Activated CD4-positive, CD25-positive, alpha-beta regulatory T cell treated with anti-CD3 and anti-CD28 coated beads, Interleukin-2, amount 50 U/mL, for 16 hours (primary cell): ENCODE measurements at regions not wholly inside any gene's neighbourhood (a gene's known extent, or its start where the extent isn't known, plus 50 kb on each side); places are given as distances from the start of the nearest gene placed in this dataset.

Source experiments
- DNase-seq: peaks from one replicate; pipeline ENCODE4 v3.0.0-alpha.2; 2020; ENCODE audit warnings: low read depth, low spot score

GRCh38 chr15:91521548-91521947 lies 332.0 kb upstream of the SLCO3A1 start:
- no peak for DNase-seq

GRCh38 chr15:91521996-91522395 lies 331.5 kb upstream of the SLCO3A1 start:
- DNase-seq = no peak

- no peak for DNase-seq
These were observed 330.7 kb upstream of the SLCO3A1 start for GRCh38 chr15:91522605-91523332.

- no peak for DNase-seq
These were observed 329.9 kb upstream of the SLCO3A1 start for GRCh38 chr15:91523596-91523995.

DNA sequence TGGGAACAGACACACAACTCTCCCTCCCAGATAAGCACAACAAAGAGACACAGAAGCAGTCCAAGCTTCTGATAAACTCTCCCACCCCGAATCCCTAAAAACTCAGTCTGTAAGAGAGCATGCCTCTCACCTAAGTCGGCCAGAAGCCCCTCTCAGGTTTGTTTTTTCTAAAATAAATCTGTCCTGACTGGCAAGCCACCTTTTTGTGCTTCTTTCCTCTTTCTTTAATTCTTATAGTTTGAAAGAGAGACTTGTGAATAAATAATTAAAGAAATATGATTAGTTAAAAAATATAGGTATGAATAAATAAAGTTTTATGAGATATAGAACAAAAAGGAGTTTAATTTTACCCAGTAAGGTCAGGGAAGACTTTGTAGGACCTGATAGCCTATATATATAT lies 329.0 kb upstream of the SLCO3A1 start:
- no peak for DNase-seq

GRCh38 chr15:91525751-91526150 lies 327.8 kb upstream of the SLCO3A1 start:
- DNase-seq = no peak

DNA sequence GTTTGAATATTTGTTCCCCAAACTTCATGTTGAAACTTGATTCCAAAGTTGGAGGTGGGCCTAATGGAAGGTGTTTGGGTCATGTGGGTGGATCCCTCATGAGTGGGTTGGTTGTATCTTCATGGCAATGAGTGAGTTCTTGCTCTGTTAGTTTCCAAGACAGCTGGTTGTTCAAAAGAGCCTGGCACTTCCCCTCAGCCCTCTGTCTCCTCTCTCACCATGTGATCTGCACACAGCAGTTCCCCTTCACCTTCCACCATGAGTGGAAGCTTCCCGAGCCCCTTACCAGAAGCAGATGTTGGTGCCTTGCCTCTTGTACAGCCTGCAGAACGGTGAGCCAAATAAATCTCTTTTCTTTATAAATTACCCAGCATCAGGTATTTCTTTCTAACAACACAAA lies 327.1 kb upstream of the SLCO3A1 start:
- DNase-seq = no peak

- DNase-seq = no peak
These were observed 324.7 kb upstream of the SLCO3A1 start for GRCh38 chr15:91528801-91529200.

DNA sequence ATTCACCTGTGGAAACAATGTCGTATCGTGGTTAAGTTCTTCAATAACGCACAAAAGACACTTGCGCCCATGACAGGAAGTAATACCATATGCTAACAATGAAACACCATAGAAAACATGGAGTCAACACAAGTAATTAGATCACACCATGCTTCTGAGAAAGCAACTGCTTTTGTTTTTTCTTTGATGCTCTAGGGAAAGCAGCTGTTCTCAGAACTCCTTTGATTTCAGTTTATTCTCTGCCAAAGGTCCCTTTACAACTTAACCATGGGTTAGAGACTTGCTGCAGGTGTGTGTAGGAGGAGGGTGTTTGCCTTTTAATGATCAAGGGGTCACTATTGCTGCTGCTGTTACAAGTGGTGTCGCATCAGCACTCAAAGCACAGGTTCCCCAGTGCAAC lies 324.0 kb upstream of the SLCO3A1 start:
- no peak for DNase-seq

DNA sequence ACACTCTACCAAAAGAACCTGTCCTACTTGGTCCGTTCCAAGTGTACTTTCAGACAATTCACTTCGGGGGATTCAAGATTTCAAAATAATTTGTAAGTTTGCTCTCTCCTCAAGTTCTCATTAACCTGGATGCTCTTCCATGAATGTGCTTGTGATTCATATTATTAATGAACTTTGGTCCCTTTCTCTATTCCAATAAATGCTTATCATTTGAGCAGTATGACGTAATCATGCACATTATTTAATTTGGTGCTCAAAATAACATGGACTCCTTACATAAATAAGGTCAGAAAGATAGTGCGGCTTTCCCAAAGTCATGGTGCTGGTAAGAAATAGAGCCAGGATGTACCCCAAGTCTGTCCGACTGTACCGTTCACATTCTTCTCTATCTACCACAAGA lies 323.2 kb upstream of the SLCO3A1 start:
- DNase-seq = no peak

DNA sequence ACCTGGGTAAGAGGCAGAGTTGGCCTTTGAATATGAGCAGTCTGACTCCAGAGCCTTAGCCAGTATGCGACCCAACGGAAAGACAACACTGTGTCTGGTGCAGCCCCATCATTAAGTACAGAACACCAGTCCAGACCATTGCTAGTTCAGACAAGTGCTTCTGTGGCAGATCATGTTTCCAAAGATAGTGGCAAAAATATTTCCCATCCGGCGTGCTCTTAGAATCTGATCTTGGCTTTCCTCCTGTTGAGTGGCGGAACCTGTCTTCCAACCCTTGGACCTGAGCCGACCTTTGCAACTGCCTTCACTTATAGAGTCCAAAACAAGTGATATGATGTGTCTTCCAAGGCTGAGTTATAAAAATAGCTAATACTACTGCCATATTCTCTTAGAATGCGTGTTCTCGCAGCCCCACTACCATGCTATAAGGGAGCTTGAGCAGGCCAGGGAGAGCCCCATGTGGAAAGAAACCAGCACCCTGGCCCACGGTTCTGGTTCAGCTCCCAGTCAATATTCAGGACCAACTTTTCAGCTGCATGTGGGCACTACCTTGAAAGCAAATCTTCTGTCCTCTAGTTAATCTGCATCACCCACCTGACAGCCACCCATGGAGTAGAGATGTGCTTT lies 322.4 kb upstream of the SLCO3A1 start:
- no peak for DNase-seq

DNA sequence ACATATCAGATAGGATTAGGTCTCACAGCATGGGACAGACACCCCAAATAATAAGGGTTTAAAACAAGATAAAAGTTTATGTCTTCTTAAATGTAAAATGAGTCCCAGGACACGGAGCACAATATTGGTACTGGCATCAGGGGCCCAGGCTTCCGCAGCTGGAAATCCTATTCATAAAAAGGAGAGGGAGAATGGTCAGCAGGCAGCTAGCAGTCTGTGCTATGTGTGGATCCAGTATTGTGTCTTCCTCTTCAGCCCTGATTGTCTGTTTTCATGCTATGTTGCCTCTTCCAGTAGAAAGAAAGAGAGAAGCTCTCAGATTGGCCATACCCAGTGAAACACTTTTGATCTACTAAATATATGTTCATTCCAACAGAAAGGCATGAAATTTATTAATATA lies 319.3 kb upstream of the SLCO3A1 start:
- no peak for DNase-seq

GRCh38 chr15:91534976-91535375 lies 318.5 kb upstream of the SLCO3A1 start:
- no peak for DNase-seq

GRCh38 chr15:91535856-91536500 lies 317.5 kb upstream of the SLCO3A1 start:
- no peak for DNase-seq

DNA sequence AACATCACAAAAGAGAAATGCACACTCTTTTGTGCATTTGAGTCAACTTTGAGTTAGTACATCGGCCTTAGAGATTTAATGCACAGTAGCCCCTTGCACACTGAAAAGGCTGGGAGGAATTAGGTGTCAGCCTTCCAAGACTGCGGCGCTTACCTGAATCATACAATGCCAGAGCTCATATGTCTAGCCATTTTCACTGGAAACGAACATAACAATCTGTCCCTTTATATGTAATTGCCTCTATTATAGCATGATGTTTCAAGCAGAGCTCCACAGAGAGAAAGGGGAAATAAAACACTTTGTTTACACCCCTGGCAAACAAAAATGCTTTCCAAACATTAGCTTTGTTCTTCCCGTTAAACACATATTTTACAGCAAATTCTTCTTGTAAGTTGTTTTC lies 315.7 kb upstream of the SLCO3A1 start:
- no peak for DNase-seq

DNA sequence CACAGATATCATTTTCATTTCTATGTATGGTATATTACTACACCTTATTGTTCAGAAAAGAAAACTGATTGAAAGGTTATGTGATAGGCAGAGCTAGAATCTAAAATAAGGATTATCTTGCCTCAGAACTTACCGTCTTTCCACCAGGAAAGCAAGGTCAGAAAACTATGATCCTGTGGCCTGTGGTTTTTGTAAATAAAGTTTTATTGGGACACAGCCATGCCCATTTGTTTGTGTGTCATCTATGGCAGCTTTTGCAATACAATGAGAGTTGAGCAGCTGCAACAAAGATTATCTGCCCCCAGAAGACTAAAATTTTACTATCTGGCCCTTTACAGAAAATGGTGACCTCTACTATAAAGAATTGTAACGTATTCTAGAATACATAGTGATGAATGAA lies 314.7 kb upstream of the SLCO3A1 start:
- no peak for DNase-seq

GRCh38 chr15:91541286-91541685 lies 312.2 kb upstream of the SLCO3A1 start:
- no peak for DNase-seq

DNA sequence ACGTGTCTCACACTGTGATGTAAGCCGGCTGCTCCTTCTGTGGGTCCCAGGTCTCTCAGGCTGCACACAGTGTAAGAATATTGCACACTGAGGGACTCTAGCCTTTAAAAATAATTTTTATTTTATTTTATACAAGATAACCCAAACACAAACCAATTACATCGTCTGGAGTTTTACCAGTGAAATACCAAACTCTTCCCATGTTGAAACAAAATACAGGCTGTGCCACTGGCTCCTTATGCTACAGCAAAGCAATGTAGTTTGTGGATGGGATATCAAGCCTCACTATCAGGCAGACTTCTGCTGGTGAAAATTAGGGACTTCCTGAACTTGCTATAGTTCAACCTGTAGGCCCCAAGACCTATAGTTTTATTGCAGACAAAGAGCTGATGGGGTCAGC lies 311.3 kb upstream of the SLCO3A1 start:
- no peak for DNase-seq

DNA sequence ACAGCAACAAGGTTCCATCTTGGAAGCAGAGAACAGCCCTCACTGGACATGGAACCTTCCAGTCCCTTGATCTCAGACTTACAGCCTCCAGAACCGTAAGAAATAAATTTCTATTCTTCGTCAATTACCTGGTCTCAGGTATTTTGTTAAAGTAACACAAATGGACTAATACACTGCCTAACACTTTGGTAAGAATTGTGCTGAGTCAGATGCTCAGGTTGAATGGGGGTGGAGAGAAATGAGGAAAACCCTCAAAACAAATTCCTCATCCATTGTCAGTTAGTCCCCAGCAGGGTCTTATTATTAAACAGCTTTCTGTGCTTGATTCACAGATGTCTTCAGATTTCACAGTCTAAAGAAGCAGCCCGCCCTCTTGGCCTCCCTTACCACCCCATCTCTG lies 306.2 kb upstream of the SLCO3A1 start:
- no peak for DNase-seq

GRCh38 chr15:91548549-91548948 lies 305.0 kb upstream of the SLCO3A1 start:
- no peak for DNase-seq

GRCh38 chr15:91549581-91549980 lies 303.9 kb upstream of the SLCO3A1 start:
- DNase-seq = no peak

DNA sequence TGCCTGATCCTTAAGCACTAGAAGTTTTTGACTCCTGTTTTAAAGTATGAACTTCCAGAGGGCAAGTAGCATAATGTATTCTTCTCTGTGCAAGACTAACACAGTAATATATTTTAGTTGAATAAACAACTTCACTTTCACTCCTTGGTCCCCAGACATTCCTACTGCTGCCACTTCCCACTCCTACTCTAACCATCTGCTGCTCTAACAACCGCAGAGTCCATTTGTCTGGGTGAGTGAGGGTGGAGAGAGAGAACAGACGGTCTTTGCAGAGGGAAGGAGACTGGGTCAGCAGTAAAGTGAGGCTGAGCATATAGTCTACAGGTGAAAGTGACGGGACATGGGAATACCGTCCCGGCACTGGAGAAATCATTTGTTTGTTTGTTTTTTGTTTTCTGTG lies 301.0 kb upstream of the SLCO3A1 start:
- no peak for DNase-seq

GRCh38 chr15:91553196-91553854 lies 300.2 kb upstream of the SLCO3A1 start:
- DNase-seq = no peak
